Peyer's patch (tissue), 4 donors: ENCODE measurements at regions not wholly inside any gene's neighbourhood (a gene's known extent, or its start where the extent isn't known, plus 50 kb on each side); places are given as distances from the start of the nearest gene placed in this dataset.

Experiments
- DNase-seq, 3 donors: peaks; one replicate each; pipeline ENCODE4 v3.0.0-alpha.2; 2017 to 2019
- H3K27ac ChIP-seq, 4 donors: fragments of 200-600 bp; sonication (generic); one replicate each; pipeline ENCODE4 v1.5.1; 2016 to 2019
- H3K27me3 ChIP-seq, 2 donors: fragments of 200-600 bp; sonication (generic); one replicate each; pipeline ENCODE4 v1.5.1; 2019
- H3K36me3 ChIP-seq, 3 donors: fragments of 200-600 bp; sonication (generic); one replicate each; pipeline ENCODE4 v1.5.1; 2016 to 2019
- H3K4me1 ChIP-seq, 4 donors: fragments of 200-600 bp; sonication (generic); one replicate each; pipeline ENCODE4 v1.5.1; 2016 to 2019
- H3K4me3 ChIP-seq, 4 donors: fragments of 200-600 bp; sonication (generic); 1 replicate in 3 of 4; 2 replicates in 1 of 4; pipeline ENCODE4 v1.5.1; 2016 to 2019; ENCODE audit warnings: mild to moderate bottlenecking in 1 of 4
- H3K9me3 ChIP-seq, 4 donors: fragments of 200-600 bp; sonication (generic); one replicate each; pipeline ENCODE4 v1.5.1; 2016 to 2019; ENCODE audit warnings: mild to moderate bottlenecking in 1 of 4
- POLR2A ChIP-seq, 2 donors: fragments of 450-650 bp; IDR thresholded peaks; one replicate each; pipeline ENCODE4 v1.5.1; 2017; ENCODE audit warnings: antibody characterized with exemption in 2 of 2, mild to moderate bottlenecking in 2 of 2, moderate library complexity in 2 of 2
- TF ChIP-seq, protein P1 (sequence below), 6 experiments: fragments of 450-650 bp in 4 of 6; fragments of 200-600 bp in 2 of 6; sonication (generic) in 1 of 6; IDR thresholded peaks; one replicate each; pipeline ENCODE4 v1.5.1; 2017 to 2019; ENCODE audit warnings: antibody characterized with exemption in 6 of 6, mild to moderate bottlenecking in 3 of 6, moderate library complexity in 1 of 6

DNA sequence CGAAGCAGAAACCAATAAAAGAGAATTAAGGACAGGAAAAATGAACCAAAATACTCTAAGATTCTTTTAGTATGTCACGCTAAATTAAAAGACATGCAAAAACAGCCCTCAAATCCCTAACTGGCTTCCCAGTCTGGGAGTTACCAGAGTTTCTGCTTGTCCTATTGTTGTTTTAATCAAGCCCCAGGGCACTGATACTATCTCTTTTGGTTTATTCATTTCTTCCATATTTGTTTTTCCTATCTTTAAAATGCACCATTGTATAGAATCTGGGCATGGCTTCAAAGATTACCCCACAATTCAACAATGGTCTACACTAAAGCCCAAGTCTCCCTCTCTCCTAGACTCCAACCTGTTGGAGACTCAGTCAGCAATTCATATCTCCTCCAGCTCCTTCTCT is 169.1 kb downstream of the MYLK4 start:
- no peak for DNase-seq
- no peaks in the 10 kb centered on the region for H3K27me3 ChIP-seq
- H3K4me3 ChIP-seq, result no peak overlapping the region
- H3K4me1 ChIP-seq, result no peaks in the 10 kb centered on the region
- TF ChIP-seq, protein P1, sequence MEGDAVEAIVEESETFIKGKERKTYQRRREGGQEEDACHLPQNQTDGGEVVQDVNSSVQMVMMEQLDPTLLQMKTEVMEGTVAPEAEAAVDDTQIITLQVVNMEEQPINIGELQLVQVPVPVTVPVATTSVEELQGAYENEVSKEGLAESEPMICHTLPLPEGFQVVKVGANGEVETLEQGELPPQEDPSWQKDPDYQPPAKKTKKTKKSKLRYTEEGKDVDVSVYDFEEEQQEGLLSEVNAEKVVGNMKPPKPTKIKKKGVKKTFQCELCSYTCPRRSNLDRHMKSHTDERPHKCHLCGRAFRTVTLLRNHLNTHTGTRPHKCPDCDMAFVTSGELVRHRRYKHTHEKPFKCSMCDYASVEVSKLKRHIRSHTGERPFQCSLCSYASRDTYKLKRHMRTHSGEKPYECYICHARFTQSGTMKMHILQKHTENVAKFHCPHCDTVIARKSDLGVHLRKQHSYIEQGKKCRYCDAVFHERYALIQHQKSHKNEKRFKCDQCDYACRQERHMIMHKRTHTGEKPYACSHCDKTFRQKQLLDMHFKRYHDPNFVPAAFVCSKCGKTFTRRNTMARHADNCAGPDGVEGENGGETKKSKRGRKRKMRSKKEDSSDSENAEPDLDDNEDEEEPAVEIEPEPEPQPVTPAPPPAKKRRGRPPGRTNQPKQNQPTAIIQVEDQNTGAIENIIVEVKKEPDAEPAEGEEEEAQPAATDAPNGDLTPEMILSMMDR (IDR thresholded peaks at IDR 0.05), result no peak
- no peak for TF ChIP-seq POLR2A (IDR thresholded peaks at IDR 0.05)
- no peak overlapping the region for H3K27ac ChIP-seq
- no peaks in the 10 kb centered on the region for H3K9me3 ChIP-seq
- no peaks in the 10 kb centered on the region for H3K36me3 ChIP-seq

DNA sequence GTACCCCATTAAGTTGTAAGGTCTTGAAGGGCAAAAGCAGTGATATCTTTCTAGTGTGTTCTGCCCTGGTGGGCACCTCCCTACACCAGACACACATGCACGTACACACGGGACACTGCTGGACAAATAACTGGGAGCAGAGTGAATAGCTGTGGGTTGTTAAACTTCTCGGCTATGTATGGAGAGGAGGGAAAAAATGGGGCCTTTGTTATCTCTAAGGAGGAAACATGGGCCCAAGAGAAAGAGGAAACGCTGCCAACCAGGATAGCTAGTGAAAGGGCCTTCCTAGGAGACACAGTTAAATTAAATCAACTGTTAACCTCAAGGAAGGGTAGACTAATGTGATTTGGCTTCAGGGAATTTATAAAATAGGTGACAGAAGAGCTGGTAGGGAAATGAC is 169.7 kb downstream of the MYLK4 start:
- H3K27ac ChIP-seq, result no peak overlapping the region
- TF ChIP-seq, protein P1 (IDR thresholded peaks at IDR 0.05), result no peak
- no peak for TF ChIP-seq POLR2A (IDR thresholded peaks at IDR 0.05)
- no peaks in the 10 kb centered on the region for H3K4me1 ChIP-seq
- H3K27me3 ChIP-seq, result no peaks in the 10 kb centered on the region
- DNase-seq, result no peak
- H3K36me3 ChIP-seq, result no peaks in the 10 kb centered on the region
- no peaks in the 10 kb centered on the region for H3K9me3 ChIP-seq
- H3K4me3 ChIP-seq, result no peak overlapping the region

DNA sequence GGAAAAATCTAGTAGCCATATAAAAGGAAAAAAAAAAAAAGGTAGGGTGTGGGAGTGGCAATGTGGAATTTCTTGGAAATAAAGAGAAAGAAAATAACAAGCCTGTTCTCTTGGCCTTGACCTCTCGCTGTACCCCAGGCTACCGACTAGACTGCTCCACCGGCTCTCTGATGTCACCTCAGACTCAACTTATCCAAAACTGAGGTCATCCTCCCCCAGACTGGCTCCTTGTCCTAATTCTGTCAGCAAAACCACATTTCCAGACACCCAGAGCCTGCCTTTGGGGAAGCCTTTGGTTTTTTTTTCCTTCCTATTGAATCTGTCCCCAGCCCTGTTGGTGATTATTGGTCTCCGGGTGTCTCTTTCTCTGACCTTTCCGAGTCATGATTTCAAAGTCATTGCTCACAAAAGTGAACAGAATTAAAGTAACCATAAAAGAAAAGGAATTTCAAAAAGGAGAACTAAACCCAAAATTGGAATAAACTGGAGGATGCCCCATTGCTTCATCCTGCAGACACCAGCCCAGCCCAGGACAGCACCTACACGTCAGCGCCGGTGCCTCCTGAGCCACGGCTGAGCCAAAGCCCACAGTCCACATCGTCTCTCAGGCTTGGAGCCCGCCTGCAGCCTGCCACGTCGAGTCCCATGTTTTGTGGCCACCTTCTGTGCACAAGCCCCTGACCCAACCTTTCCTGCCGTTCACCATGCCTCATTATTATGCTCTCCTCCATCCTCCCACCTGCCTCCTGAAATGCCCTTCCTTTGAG is 170.7 kb downstream of the MYLK4 start:
- TF ChIP-seq POLR2A (IDR thresholded peaks at IDR 0.05), result no peak
- TF ChIP-seq, protein P1 (IDR thresholded peaks at IDR 0.05), result no peak
- Histone ChIP-seq H3K36me3 (no peaks in the 10 kb centered on the region), H3K4me3 (no peak overlapping the region)

DNA sequence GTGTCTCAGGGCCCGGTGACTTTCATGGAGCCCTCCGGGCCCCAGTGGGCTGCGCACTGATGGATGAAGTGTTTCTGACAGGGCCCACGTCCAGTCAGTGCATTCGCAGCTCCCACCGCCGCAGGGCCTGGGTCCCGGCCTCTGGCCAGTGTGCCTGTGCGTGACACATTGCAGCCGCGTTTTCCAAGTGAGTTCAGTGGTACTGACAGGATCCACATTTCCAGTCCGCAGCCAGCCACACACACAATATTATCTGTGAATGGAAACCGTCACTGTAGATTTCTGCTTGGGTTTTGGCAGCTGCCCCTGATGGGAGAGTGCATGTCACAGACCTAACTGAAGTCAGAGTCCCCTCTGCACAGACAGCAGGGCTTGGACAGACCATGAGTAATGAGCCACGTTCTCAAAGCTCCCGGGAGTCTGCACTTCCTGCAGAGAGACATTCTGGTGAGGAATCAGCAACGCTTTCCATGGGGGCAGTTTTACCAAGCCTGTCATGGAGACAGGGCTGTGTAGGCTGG is 171.4 kb downstream of the MYLK4 start:
- no peaks in the 10 kb centered on the region for H3K36me3 ChIP-seq
- H3K27me3 ChIP-seq, result no peaks in the 10 kb centered on the region
- DNase-seq, result no peak
- H3K4me3 ChIP-seq, result no peak overlapping the region
- no peak overlapping the region for H3K27ac ChIP-seq
- TF ChIP-seq, protein P1 (IDR thresholded peaks at IDR 0.05), result no peak
- no peak for TF ChIP-seq POLR2A (IDR thresholded peaks at IDR 0.05)
- H3K9me3 ChIP-seq, result no peaks in the 10 kb centered on the region
- no peaks in the 10 kb centered on the region for H3K4me1 ChIP-seq

More for the DNA sequence above, 170.7 kb downstream of the MYLK4 start:
- Histone ChIP-seq H3K27ac (no peak overlapping the region), H3K9me3 (no peaks in the 10 kb centered on the region), H3K4me1 (no peaks in the 10 kb centered on the region), H3K27me3 (no peaks in the 10 kb centered on the region)
- no peak for DNase-seq

DNA sequence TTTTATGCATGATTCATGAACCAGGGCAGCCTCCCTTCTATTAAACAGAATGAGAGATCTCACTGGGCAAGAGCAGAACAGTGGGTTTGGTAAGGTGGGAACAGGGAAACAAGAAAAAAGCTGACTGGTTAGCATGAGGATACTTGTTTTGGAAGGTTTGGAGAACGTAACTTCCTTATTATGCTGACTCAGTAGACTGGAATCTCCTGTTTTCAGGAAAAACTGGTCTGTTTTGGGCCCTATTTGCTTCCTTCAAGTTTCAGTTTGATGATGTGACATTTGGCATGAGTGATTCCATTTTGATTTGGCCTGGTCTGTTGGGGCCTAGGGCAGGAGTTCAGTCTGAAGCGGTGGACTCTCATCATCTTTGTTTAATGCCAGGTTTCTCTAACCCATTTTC is 172.0 kb downstream of the MYLK4 start:
- Histone ChIP-seq H3K9me3 (no peaks in the 10 kb centered on the region), H3K36me3 (no peaks in the 10 kb centered on the region), H3K27ac (no peak overlapping the region), H3K4me3 (no peak overlapping the region), H3K27me3 (no peaks in the 10 kb centered on the region), H3K4me1 (no peaks in the 10 kb centered on the region)
- TF ChIP-seq, protein P1 (IDR thresholded peaks at IDR 0.05), result no peak
- TF ChIP-seq POLR2A (IDR thresholded peaks at IDR 0.05), result no peak
- DNase-seq, result no peak
